ENCODE measurements at regions not wholly inside any gene's neighbourhood (a gene's known extent, or its start where the extent isn't known, plus 50 kb on each side); places are given as distances from the start of the nearest gene placed in this dataset.
"Not testable (repeated sequence)": the region's sequence is repeated elsewhere in the genome, so short reads cannot be mapped to it uniquely, and the experiment has no call there.

DNA sequence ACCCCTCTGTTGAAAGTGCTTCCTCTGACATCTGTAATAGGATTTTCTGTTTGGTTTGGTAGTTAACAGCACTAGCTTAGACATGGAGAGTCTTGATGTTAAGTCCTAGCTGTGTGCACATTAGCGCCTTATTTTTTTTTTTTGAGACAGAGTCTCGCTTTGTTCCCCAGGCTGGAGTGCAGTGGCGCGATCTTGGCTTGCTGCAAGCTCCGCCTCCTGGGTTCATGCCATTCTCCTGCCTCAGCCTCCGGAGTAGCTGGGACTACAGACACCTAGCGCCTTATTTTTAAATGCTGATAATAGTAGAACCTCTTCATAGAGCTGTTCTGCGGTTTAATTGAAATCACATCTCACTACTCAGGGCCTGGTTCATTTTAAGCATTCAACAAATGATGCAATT is 131.5 kb downstream of the PLCE1 start:
- not testable (repeated sequence) for DNase-seq (ENCODE audit: low spot score)

- DNase-seq (ENCODE audit: low spot score): peak; percentile 16
Observed at GRCh38 chr10:94125856-94126255, 132.1 kb downstream of the PLCE1 start.

- peak; percentile 30 for DNase-seq (ENCODE audit: low spot score)
Observed at GRCh38 chr10:94129393-94130130, 135.8 kb downstream of the PLCE1 start.

GRCh38 chr10:94131885-94132284 is 138.2 kb downstream of the PLCE1 start:
- peak; percentile 20 for DNase-seq (ENCODE audit: low spot score)

- DNase-seq (ENCODE audit: low spot score): peak; percentile 39
Observed at GRCh38 chr10:94133239-94133638, 139.5 kb downstream of the PLCE1 start.

DNA sequence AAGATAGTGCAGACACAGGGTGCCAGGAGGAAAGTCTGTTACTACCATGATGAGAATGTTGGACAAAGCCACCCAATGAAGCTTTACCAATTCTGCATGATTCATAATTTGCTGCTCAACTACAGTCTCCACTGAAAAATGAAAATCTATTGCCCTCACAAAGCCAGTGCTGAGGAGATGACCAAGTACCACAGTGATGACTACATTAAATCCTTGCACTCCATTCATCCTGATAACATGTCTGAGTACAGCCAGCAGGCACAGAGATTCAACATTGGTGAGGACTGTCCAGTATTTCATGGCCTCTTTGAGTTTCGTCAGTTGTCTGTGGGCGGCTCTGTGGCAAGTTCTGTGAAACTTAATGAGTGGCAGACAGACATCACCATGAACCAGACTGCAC is 144.0 kb downstream of the PLCE1 start:
- DNase-seq (ENCODE audit: low spot score): no peak

GRCh38 chr10:94138391-94138790 is 144.7 kb downstream of the PLCE1 start:
- DNase-seq (ENCODE audit: low spot score): peak; percentile 34

GRCh38 chr10:94143261-94143660 is 149.5 kb downstream of the PLCE1 start:
- no peak for DNase-seq (ENCODE audit: low spot score)

DNA sequence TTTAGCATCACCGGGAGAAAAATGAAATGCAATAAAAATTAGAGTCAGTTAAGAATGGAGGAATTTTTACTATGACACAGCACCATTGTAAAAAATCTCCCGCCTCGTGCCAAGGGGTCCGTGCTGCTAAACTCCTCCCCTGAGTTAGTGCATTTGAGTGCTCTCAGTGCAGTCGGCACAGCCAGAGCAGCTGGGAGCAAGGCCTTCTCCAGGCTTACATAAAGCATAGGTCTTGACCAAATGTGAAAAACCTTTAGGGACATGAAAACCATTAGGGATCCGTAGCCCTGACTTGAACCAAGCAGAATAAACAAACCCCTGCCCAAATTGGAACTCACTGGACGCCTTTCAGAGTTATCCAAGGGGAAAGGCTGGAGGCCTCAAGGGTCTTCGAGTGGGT is 152.6 kb downstream of the PLCE1 start:
- no peak for DNase-seq (ENCODE audit: low spot score)

- DNase-seq (ENCODE audit: low spot score): no peak
Observed at GRCh38 chr10:94146746-94147145, 153.0 kb downstream of the PLCE1 start.

DNA sequence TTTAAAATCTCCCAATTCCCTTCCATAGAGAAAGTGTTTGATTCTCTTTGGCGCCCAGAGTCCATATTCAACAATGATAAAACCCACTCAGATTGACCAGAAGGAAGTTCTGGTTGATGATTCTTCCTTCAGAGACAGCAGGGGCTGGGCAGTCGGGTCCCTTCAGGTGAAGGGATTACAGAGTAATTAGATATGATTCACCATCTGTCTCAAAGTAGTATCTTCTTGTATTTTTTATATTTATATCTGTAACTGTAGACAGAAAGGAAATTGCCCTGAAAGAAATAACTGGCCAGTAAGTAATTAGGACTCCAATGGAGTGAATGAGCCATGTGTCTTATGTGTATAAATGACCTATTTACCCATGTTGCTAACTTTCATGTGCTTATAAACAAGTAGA is 156.0 kb downstream of the PLCE1 start:
- no peak for DNase-seq (ENCODE audit: low spot score)

GRCh38 chr10:94150541-94151184 is 156.9 kb downstream of the PLCE1 start:
- no peak for DNase-seq (ENCODE audit: low spot score)

DNA sequence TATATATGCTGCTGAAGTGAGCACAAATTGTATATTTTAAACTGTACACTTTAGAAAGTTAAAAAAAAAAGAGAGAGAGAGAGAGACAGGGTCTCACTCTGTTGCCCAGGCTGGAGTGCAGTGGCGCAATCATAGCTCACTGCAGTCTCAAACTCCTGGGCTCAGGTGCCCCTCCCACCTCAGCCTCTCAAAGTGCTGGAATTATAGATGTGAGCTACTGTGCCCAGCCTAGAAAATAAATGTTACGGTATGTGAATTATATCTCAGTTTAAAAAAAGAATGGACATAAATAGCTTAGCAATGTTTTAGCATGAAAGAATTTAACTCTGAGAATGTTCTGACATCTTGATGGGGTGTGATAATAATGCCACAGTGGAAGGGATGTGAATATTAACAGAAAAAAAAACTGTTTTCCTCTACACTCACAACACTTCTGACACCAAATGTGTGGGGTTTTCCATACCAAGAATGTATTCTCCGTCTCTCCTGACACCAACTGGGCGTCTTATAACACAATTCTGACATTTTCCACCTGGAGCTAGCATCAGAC is 162.1 kb downstream of the PLCE1 start:
- DNase-seq (ENCODE audit: low spot score): no peak

- no peak for DNase-seq (ENCODE audit: low spot score)
Observed at GRCh38 chr10:94156453-94156852, 162.7 kb downstream of the PLCE1 start.

DNA sequence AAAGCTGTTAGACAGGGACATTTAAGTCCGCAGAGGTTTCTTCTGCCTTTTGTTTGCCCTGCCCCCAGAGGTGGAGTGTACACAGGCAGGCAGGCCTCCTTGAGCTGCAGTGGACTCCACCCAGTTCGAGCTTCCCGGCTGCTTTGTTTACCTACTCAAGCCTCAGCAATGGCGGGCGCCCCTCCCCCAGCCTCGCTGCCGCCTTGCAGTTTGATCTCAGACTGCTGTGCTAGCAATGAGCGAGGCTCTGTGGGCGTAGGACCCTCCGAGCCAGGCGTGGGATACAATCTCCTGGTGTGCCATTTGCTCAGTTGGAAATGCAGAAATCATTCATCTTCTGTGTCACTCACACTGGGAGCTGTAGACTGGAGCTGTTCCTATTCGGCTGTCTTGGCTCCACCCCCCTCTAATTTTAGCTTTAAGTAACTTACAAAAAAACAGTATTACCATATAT is 171.5 kb downstream of the PLCE1 start:
- DNase-seq (ENCODE audit: low spot score): not testable (repeated sequence)

- DNase-seq (ENCODE audit: low spot score): peak; percentile 36
Observed at GRCh38 chr10:94172332-94172731, 178.6 kb downstream of the PLCE1 start.

DNA sequence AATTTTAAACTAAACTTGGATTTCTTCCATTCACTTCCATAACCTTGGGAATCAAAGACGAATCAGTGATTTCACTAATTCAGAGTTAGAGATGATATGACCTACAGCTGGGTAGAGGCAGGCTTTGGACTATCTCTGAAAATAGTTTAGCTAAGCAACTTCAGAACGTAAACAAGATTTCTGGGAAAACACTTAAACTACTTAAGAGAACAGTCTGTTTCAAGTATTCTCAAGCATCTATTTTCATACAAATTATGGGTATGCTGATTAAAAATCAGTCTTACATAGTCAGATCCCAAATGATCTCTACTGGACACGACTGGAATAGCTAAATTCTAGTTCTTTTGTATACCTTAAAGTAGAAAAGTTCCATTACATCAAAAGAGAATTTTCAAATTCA is 179.9 kb downstream of the PLCE1 start:
- no peak for DNase-seq (ENCODE audit: low spot score)

DNA sequence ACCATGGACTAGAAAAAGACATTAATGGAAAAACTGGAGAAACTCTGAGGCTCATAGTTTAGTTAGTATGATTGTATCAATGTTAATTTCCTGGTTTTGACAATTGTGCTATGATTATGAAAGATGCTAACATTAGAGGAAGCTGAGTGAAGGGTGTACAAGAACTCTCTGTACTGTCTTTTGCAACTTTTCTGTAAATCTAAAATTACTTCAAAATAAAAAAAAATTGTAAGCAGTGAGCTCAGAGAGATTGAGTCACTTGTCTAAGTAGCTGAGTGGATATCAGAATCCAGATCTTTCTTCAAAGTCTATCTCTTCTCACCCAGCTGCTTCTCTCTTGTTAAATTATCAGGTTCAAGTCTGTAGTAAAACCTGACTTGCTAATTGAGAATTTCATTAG is 181.1 kb downstream of the PLCE1 start:
- no peak for DNase-seq (ENCODE audit: low spot score)

DNA sequence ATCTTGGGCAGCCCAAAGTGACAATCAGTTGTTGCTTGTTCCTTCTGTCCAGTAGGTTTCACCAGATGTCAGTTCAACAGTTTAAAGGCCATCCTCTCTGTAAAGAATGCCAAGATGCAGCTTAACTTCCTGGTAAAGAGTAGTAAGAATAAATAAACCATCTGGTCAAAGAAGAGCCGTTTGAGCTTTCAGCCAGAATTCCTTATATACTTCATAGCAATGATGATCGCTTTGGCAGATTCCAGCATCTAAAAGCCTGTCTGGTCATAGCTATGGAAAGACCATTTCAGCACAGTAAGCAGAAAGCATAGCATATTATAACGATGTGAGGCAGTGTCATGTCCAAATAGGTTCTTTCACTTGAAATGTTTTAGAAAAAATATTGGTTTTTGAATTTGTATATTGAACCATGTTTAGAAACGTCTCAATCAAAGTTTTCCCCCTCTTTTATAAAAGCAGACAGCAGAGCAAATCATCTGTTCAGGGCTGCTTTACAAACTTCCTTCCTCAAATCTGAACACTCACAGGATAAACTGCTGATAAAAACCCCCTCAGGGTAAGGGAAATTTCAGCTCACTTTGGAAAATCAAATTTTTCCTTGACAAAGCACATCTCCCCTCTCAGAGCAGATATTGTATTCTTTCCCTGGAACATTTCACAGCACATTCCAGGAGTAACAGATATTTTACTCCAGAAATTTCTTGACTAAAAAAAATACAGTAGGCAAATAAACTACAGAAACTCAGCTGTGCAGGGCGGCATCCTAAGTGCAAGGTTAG is 184.1 kb downstream of the NOC3L start:
- DNase-seq (ENCODE audit: low spot score): no peak

DNA sequence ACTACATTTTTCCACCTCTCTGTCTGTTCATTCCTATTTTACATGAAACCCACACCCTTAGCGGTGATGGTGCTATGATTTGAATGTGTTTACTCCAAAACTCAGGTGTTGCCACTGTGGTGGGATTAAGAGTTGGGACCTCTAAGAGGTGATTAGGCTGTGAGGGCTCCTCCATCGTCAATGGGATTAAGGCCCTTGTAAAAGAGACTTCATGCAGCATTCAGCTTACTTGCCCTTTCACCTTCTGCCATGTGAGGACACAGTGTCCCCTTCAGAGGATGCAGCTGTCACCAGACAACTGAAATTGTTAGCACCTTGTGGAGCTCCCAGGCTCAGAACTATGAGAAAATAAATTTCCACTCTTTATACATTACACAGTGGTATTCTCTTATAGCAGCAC is 182.2 kb downstream of the NOC3L start:
- no peak for DNase-seq (ENCODE audit: low spot score)

- peak; percentile 92 for DNase-seq (ENCODE audit: low spot score)
Observed at GRCh38 chr10:94183666-94184264, 179.0 kb downstream of the NOC3L start.

DNA sequence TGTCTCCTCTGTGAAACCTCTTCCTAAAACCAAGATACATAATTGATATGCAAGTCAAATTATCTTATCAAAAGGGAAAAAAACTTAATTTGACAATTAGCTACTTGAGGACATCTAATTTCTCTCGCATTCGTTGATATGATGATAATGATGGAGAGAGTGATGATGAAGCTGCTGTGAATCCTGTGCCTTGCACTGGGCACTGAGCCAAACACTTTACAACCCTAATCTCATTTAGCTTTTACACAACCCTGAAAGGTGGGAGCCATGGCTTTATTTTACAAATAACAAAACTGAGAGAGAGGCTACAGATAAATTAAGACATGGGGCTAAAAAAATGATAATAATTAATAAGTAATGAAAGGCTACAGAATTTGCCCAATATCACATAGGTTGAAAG is 176.0 kb downstream of the NOC3L start:
- DNase-seq (ENCODE audit: low spot score): no peak
